H1 (cell line): ENCODE measurements at regions not wholly inside any gene's neighbourhood (a gene's known extent, or its start where the extent isn't known, plus 50 kb on each side); places are given as distances from the start of the nearest gene placed in this dataset.

Experiments used
- CEBPB ChIP-seq: IDR thresholded peaks from 2 replicates; pipeline ENCODE4 v1.6.1; 2012; ENCODE audit warnings: low read depth, low read length
- CTCF ChIP-seq, 3 experiments: IDR thresholded peaks; 1 replicate in 2 of 3; 2 replicates in 1 of 3; pipeline versions ENCODE4 v1.5.1 to v1.6.1; 2011; ENCODE audit warnings: low read length in 3 of 3, mild to moderate bottlenecking in 3 of 3, inconsistent platforms in 2 of 3, low read depth in 1 of 3, moderate library complexity in 1 of 3; ENCODE audit not compliant: insufficient read depth in 1 of 3; ENCODE audit errors: control extremely low read depth in 1 of 3
- EZH2 ChIP-seq: fragments of 200-600 bp; sonication (generic); IDR thresholded peaks from 2 replicates; pipeline ENCODE4 v1.7.1; 2012; ENCODE audit warnings: low read depth, mild to moderate bottlenecking, moderate library complexity, low read length, inconsistent platforms; ENCODE audit not compliant: severe bottlenecking
- NRF1 ChIP-seq: IDR thresholded peaks from 2 replicates; pipeline ENCODE4 v1.6.1; 2011; ENCODE audit warnings: mild to moderate bottlenecking, low read depth, low read length, improper control_type of control experiment
- POLR2AphosphoS5 ChIP-seq: IDR thresholded peaks from 2 replicates; pipeline ENCODE4 v1.6.1; 2011; ENCODE audit warnings: low read depth, low read length
- SIN3A ChIP-seq, 2 experiments: IDR thresholded peaks in 1 of 2; conservative IDR thresholded peaks in 1 of 2; 2 replicates each; pipeline ENCODE4 v1.6.1; 2011 to 2012; ENCODE audit warnings: low read length in 2 of 2, improper control_type of control experiment in 1 of 2, low read depth in 1 of 2, mild to moderate bottlenecking in 1 of 2
- TAF1 ChIP-seq: IDR thresholded peaks from 2 replicates; pipeline ENCODE4 v1.6.1; 2011; ENCODE audit warnings: mild to moderate bottlenecking, low read depth, low read length

- TF ChIP-seq EZH2 = no peak
- TF ChIP-seq NRF1 = no peak
- no peak for TF ChIP-seq CTCF (IDR thresholded peaks at IDR 0.05; ENCODE audit: control extremely low read depth in 1 of 3, insufficient read depth in 1 of 3, low read depth in 1 of 3, low read length in 3 of 3)
- no peak for TF ChIP-seq CEBPB
- TF ChIP-seq POLR2AphosphoS5 = no peak
- TF ChIP-seq TAF1 = no peak
- no peak for TF ChIP-seq SIN3A (conservative IDR thresholded peaks at IDR 0.05 in 1 of 2, IDR thresholded peaks at IDR 0.05 in 1 of 2; ENCODE audit: low read depth in 1 of 2, low read length in 2 of 2)
These were observed 477.2 kb upstream of the CFAP20DC start for GRCh38 chr3:59526999-59527398.
